Stimulated activated CD8-positive, alpha-beta memory T cell treated with anti-CD3 and anti-CD28 coated beads, Interleukin-12 subunit alpha, Interleukin-12 subunit beta, amount 100 ng/mL, for 4 hours (primary cell): ENCODE measurements at regions not wholly inside any gene's neighbourhood (a gene's known extent, or its start where the extent isn't known, plus 50 kb on each side); places are given as distances from the start of the nearest gene placed in this dataset.

ENCODE experiments used
- DNase-seq: peaks from one replicate; pipeline ENCODE4 v3.0.0-alpha.2; 2020; ENCODE audit warnings: low read depth

- no peak for DNase-seq
Measured at GRCh38 chr18:45439851-45440645, 175.2 kb upstream of the SLC14A2 start.

GRCh38 chr18:45441110-45441847 is 174.0 kb upstream of the SLC14A2 start:
- DNase-seq: no peak

GRCh38 chr18:45444040-45444439 is 171.2 kb upstream of the SLC14A2 start:
- DNase-seq: no peak

GRCh38 chr18:45447355-45448265 is 167.7 kb upstream of the SLC14A2 start:
- no peak for DNase-seq

GRCh38 chr18:45448871-45449270 is 166.4 kb upstream of the SLC14A2 start:
- DNase-seq: no peak

GRCh38 chr18:45449418-45450227 is 165.7 kb upstream of the SLC14A2 start:
- DNase-seq: no peak

GRCh38 chr18:45456090-45457021 is 158.9 kb upstream of the SLC14A2 start:
- DNase-seq: no peak

- no peak for DNase-seq
Measured at GRCh38 chr18:45458033-45458432, 157.2 kb upstream of the SLC14A2 start.

GRCh38 chr18:45462179-45462578 is 153.1 kb upstream of the SLC14A2 start:
- no peak for DNase-seq

GRCh38 chr18:45463451-45463850 is 151.8 kb upstream of the SLC14A2 start:
- DNase-seq: no peak

GRCh38 chr18:45464619-45465018 is 150.7 kb upstream of the SLC14A2 start:
- no peak for DNase-seq

- DNase-seq: no peak
Measured at GRCh38 chr18:45467293-45467692, 148.0 kb upstream of the SLC14A2 start.

- no peak for DNase-seq
Measured at GRCh38 chr18:45467945-45468344, 147.3 kb upstream of the SLC14A2 start.

GRCh38 chr18:45478889-45479288 is 136.4 kb upstream of the SLC14A2 start:
- no peak for DNase-seq

- DNase-seq: no peak
Measured at GRCh38 chr18:45480219-45481015, 134.9 kb upstream of the SLC14A2 start.

- no peak for DNase-seq
Measured at GRCh38 chr18:45481821-45482220, 133.5 kb upstream of the SLC14A2 start.

GRCh38 chr18:45482286-45482685 is 133.0 kb upstream of the SLC14A2 start:
- DNase-seq: no peak

- DNase-seq: no peak
Measured at GRCh38 chr18:45487581-45487980, 127.7 kb upstream of the SLC14A2 start.

GRCh38 chr18:45488645-45489044 is 126.6 kb upstream of the SLC14A2 start:
- DNase-seq: no peak

- DNase-seq: no peak
Measured at GRCh38 chr18:45493830-45494229, 121.4 kb upstream of the SLC14A2 start.
